HepG2 (cell line): ENCODE measurements at regions not wholly inside any gene's neighbourhood (a gene's known extent, or its start where the extent isn't known, plus 50 kb on each side); places are given as distances from the start of the nearest gene placed in this dataset.

ENCODE experiments used
- ATAC-seq: fragments of 200-7000 bp; cut with Tn5 transposase; 3 replicates; pipeline ENCODE4 v1.9.1; 2020; ENCODE audit warnings: mild to moderate bottlenecking, moderate library complexity
- BruUV-seq: library from RNA; stranded (reverse); fragments of 400-500 nt; replicated peaks from 2 replicates; lab custom pipeline; 2021; lab: Mats Ljungman, UMichigan
- CTCF ChIA-PET: fragments of 300-600 bp; formaldehyde crosslinking; extraction: SDS; loops from one replicate; lab custom pipeline; 2021; ENCODE audit warnings: low total read pairs, inconsistent platforms, low intra/inter-chr PET ratio; lab: Yijun Ruan, JAX
- POLR2A ChIA-PET: fragments of 350-600 bp; sonication (Branson Sonifier 250); formaldehyde crosslinking; loops from one replicate; lab custom pipeline; 2020; ENCODE audit warnings: antibody characterized with exemption, inconsistent platforms; lab: Yijun Ruan, JAX
- DNase-seq: peaks from one replicate; pipeline ENCODE4 v3.0.0-alpha.2; 2015; ENCODE audit warnings: low spot score
- FAIRE-seq: peaks from 3 replicates; lab custom pipeline; 2011; peaks lifted over from hg19 to GRCh38; lab: Jason Lieb, UNC
- H2AFZ ChIP-seq: one replicate; pipeline ENCODE4 v1.6.1; 2011; ENCODE audit warnings: low read length, inconsistent platforms
- H3K27ac ChIP-seq: fragments of 300-600 bp; 3 replicates; pipeline ENCODE4 v1.8.0; 2011; ENCODE audit warnings: mixed run types, mild to moderate bottlenecking, mixed read lengths, low read length, inconsistent platforms; ENCODE audit not compliant: insufficient read depth; ENCODE audit errors: extremely low read length
- H3K27me3 ChIP-seq, 2 experiments: fragments of 200-600 bp in 1 of 2; 2 replicates in 1 of 2; 3 replicates in 1 of 2; pipeline versions ENCODE4 v1.6.0 to v1.8.0; 2011; ENCODE audit warnings: low read length in 2 of 2, mild to moderate bottlenecking in 2 of 2, moderate library complexity in 2 of 2, inconsistent platforms in 1 of 2; ENCODE audit not compliant: insufficient read depth in 2 of 2, control insufficient read depth in 1 of 2
- H3K36me3 ChIP-seq, 2 experiments: fragments of 200-600 bp in 1 of 2; replicated peaks in 1 of 2; 2 replicates in 1 of 2; 3 replicates in 1 of 2; pipeline versions ENCODE4 v1.5.1 to v1.8.0; 2011; ENCODE audit warnings: low read length in 2 of 2, inconsistent platforms in 1 of 2; ENCODE audit not compliant: insufficient read depth in 2 of 2, control insufficient read depth in 1 of 2
- H3K4me1 ChIP-seq: 2 replicates; pipeline ENCODE4 v1.5.1; 2012; ENCODE audit warnings: low read length, inconsistent platforms; ENCODE audit not compliant: insufficient read depth
- H3K4me2 ChIP-seq: 2 replicates; pipeline ENCODE4 v1.6.0; 2011; ENCODE audit warnings: low read depth, low read length, inconsistent platforms
- H3K4me3 ChIP-seq, 3 experiments: fragments of 200-600 bp in 1 of 3; sonication (generic), shearing (Covaris generic) in 1 of 3; replicated peaks in 1 of 3; 2 replicates each; pipeline ENCODE4 v1.5.1; 2011 to 2016; ENCODE audit warnings: low read length in 3 of 3, inconsistent platforms in 2 of 3, low read depth in 2 of 3, mild to moderate bottlenecking in 2 of 3, control low read depth in 1 of 3, mixed read lengths in 1 of 3; ENCODE audit not compliant: insufficient read depth in 1 of 3
- H3K79me2 ChIP-seq: one replicate; pipeline ENCODE4 v1.6.1; 2011; ENCODE audit warnings: low read length, inconsistent platforms; ENCODE audit not compliant: insufficient read depth
- H3K9ac ChIP-seq: 2 replicates; pipeline ENCODE4 v1.6.0; 2011; ENCODE audit warnings: mild to moderate bottlenecking, low read depth, low read length, inconsistent platforms; ENCODE audit not compliant: insufficient read depth
- H3K9me3 ChIP-seq: 2 replicates; pipeline ENCODE4 v1.5.1; 2012; ENCODE audit warnings: mild to moderate bottlenecking, low read length
- H4K20me1 ChIP-seq: 2 replicates; pipeline ENCODE4 v1.6.0; 2011; ENCODE audit warnings: inconsistent platforms, mild to moderate bottlenecking, low read length, moderate library complexity; ENCODE audit not compliant: insufficient read depth
- CEBPB ChIP-seq: IDR thresholded peaks from 2 replicates; pipeline ENCODE4 v1.6.1; 2011; ENCODE audit warnings: low read depth, low read length, improper control_type of control experiment, borderline replicate concordance
- MAFK ChIP-seq, 2 experiments: IDR thresholded peaks in 1 of 2; conservative IDR thresholded peaks in 1 of 2; 2 replicates each; pipeline ENCODE4 v1.6.1; 2011; ENCODE audit warnings: improper control_type of control experiment in 2 of 2, low read length in 2 of 2
- MAZ ChIP-seq, 2 experiments: sonication (generic) in 1 of 2; formaldehyde crosslinking in 1 of 2; IDR thresholded peaks; 2 replicates each; pipeline versions ENCODE4 v1.5.0 to v1.6.1; 2012 to 2020; ENCODE audit warnings: low read depth in 2 of 2, mild to moderate bottlenecking in 2 of 2, borderline replicate concordance in 1 of 2, improper control_type of control experiment in 1 of 2, low read length in 1 of 2, missing genetic modification reagents in 1 of 2, moderate library complexity in 1 of 2
- NFKB2 ChIP-seq: sonication (generic); formaldehyde crosslinking; IDR thresholded peaks from 2 replicates; pipeline ENCODE4 v1.4.0; 2020; ENCODE audit warnings: missing genetic modification reagents, borderline replicate concordance
- PHF20 ChIP-seq: sonication (generic); formaldehyde crosslinking; IDR thresholded peaks from 2 replicates; pipeline ENCODE4 v1.5.0; 2020; ENCODE audit warnings: mild to moderate bottlenecking, missing genetic modification reagents
- PPARG ChIP-seq: conservative IDR thresholded peaks from 2 replicates; pipeline ENCODE4 v1.6.1; 2016; ENCODE audit warnings: missing biosample characterization, missing genetic modification reagents
- ZNF292 ChIP-seq: sonication (generic); formaldehyde crosslinking; IDR thresholded peaks from 2 replicates; pipeline ENCODE4 v1.8.1; 2022; ENCODE audit warnings: mild to moderate bottlenecking, low read depth, missing genetic modification reagents, borderline replicate concordance
- ZNF713 ChIP-seq: sonication (generic); formaldehyde crosslinking; IDR thresholded peaks from 2 replicates; pipeline ENCODE4 v1.4.0; 2020; ENCODE audit warnings: mild to moderate bottlenecking, missing genetic modification reagents
- WGBS: methylation state at CpG from one replicate; pipeline ENCODE4 v1.1.6; 2017; ENCODE audit warnings: low lambda C conversion rate; 5-methylcytosine and 5-hydroxymethylcytosine counted together
- in situ Hi-C: cut with HindIII; loops from 2 replicates; pipeline ENCODE4 v1.10.0; 2017; ENCODE audit warnings: low pct_unique_long_range_greater_than_20kb; ENCODE audit not compliant: extremely low pct_ligation_motif_present
- intact Hi-C: fragments of 100-400 bp; cut with micrococcal nuclease; formaldehyde crosslinking; loops from one replicate; pipeline ENCODE4 v1.10.0; 2022; ENCODE audit not compliant: unreplicated experiment

- no peaks in the 10 kb centered on the region for H3K4me1 ChIP-seq
- no peak overlapping the region for H3K4me2 ChIP-seq
- ChIA-PET POLR2A (no interaction called here), CTCF (no interaction called here)
- WGBS = 21% methylated on average over 4 of the region's 4 CpGs
- no peaks in the 10 kb centered on the region for H3K9me3 ChIP-seq
- ATAC-seq (no peak), DNase-seq (no peak), FAIRE-seq (no peak)
- H3K27ac ChIP-seq = no peak overlapping the region
- TF ChIP-seq NFKB2 (CRISPR knock-in tag) (no peak), MAZ (IDR thresholded peaks at IDR 0.05; ENCODE audit: borderline replicate concordance, low read depth, low read length) (no peak), MAZ (CRISPR knock-in tag; IDR thresholded peaks at IDR 0.05; ENCODE audit: low read depth) (no peak), PPARG (no peak), PHF20 (CRISPR knock-in tag) (no peak), ZNF292 (CRISPR knock-in tag) (no peak)
- in situ Hi-C loops = no loop called here
- no TSS peak for BruUV-seq
- no peaks in the 10 kb centered on the region for H3K79me2 ChIP-seq
- no peaks in the 10 kb centered on the region for H3K36me3 ChIP-seq
- H3K4me3 ChIP-seq = no peak overlapping the region
- no peaks in the 10 kb centered on the region for H4K20me1 ChIP-seq
- intact Hi-C loops = no loop called here
- no peaks in the 10 kb centered on the region for H3K27me3 ChIP-seq
- H3K9ac ChIP-seq = no peak overlapping the region
- H2AFZ ChIP-seq = no peak overlapping the region
Observed at GRCh38 chr5:29042152-29042551, 2003.8 kb upstream of the CDH9 start.

GRCh38 chr5:29040404-29040803 lies 2002.0 kb upstream of the CDH9 start:
- in situ Hi-C loops = no loop called here

More at GRCh38 chr5:29040404-29040803, 2002.0 kb upstream of the CDH9 start:
- Histone ChIP-seq H3K27me3 (no peaks in the 10 kb centered on the region), H3K4me2 (no peak overlapping the region), H3K79me2 (no peaks in the 10 kb centered on the region), H3K36me3 (no peaks in the 10 kb centered on the region), H3K27ac (no peak overlapping the region), H4K20me1 (no peaks in the 10 kb centered on the region), H3K9me3 (no peaks in the 10 kb centered on the region), H3K9ac (no peak overlapping the region), H2AFZ (no peak overlapping the region), H3K4me1 (no peaks in the 10 kb centered on the region), H3K4me3 (no peak overlapping the region)
- no TSS peak for BruUV-seq
- FAIRE-seq = no peak
- CTCF ChIA-PET = no interaction called here
- intact Hi-C loops = no loop called here
- POLR2A ChIA-PET = no interaction called here
- DNase-seq = no peak
- 5% methylated on average over 1 of the region's 1 CpG for WGBS
- no peak for ATAC-seq
- TF ChIP-seq ZNF713 = no peak
- TF ChIP-seq MAFK (conservative IDR thresholded peaks at IDR 0.05 in 1 of 2, IDR thresholded peaks at IDR 0.05 in 1 of 2; ENCODE audit: low read length in 2 of 2) = peak in 1 of 2 experiments; percentile 50; a peak in 2 of 4 replicates
- peak; percentile 40; the same call in 1 of the 2 replicates for TF ChIP-seq CEBPB
- TF ChIP-seq, all 625 proteins: peak for 2
